Activated T-cell treated with anti-CD3 and anti-CD28 coated beads for 24 hours (primary cell): ENCODE measurements at regions not wholly inside any gene's neighbourhood (a gene's known extent, or its start where the extent isn't known, plus 50 kb on each side); places are given as distances from the start of the nearest gene placed in this dataset.
"Not testable (repeated sequence)": the region's sequence is repeated elsewhere in the genome, so short reads cannot be mapped to it uniquely, and the experiment has no call there.

Experiments used
- DNase-seq: peaks from one replicate; pipeline ENCODE4 v3.0.0-alpha.2; 2020; ENCODE audit warnings: low read depth

DNA sequence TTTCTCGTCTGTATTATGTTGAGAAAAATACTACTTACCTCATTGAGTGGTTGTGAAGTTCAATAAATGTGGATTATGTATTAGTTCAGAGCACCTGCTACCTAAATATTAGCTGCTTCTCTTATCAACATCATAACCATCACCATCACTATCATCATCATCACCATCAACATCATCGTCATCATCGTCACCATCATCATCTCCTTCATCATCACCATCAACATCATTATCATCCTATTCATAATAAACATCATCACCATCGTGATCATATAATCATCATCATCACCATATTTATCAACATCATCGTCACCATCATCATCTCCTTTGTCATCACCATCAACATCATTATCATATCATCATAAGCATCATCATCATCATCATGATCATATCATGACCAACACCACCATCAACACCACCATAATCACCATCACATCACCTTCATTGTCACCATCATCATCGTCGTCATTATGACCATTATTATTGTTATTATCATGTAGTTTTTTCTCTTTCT is 181.0 kb upstream of the ADCY2 start:
- no peak for DNase-seq

DNA sequence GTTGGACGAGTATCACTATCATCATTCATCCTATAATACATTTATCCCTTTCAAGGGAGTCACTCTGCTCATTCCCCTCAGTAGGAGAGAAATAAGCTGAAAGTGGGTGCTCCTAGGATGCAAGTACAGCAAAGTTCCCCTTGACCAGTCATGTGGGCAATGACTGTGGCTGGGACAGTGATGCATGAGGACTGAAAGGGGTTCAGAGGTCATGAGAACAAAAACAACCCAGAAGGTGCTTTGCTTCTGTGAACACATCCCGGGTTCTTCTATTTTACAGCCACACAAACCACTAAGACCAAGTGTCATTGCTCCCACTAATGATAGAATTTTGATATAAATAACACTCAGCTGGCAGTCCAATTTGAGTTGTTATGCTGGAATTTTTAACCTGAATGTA is 177.8 kb upstream of the ADCY2 start:
- no peak for DNase-seq

DNA sequence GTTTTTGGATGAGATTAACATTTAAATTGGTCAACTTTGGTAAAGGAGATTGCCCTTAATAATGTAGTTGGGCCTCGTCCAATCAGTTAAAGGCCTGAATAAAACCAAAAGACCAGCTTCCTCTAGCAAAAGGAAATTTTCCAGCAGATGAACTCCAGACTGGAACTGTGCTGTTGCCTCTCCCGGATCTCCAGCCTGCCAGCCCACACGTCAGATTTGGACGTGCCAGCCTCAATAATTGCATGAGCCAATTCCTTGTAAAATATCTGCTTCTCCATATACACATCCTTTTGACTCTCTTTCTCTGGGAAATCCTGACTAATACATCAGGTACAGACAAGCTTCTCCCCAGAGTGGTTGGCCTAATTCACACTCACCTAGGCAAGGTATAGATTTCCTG is 175.8 kb upstream of the ADCY2 start:
- DNase-seq, result no peak

DNA sequence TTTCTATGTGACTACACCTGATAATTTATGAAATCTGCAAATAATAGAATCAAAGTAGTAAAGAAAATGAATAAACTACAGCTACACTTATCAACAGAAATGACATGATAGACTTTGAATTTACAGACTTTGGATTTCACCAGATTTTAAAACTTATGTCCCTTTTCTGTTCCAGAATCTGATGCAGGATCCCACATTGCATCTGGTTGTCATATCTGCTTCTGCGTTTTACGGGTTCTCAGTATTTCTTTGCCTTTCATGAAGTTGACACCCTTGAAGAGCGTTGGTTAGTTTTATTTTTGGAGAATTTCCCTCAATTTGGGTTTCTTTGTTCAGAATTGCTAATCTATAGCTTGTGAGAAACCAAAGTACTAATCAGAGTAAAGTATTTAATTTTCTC is 174.9 kb upstream of the ADCY2 start:
- no peak for DNase-seq

DNA sequence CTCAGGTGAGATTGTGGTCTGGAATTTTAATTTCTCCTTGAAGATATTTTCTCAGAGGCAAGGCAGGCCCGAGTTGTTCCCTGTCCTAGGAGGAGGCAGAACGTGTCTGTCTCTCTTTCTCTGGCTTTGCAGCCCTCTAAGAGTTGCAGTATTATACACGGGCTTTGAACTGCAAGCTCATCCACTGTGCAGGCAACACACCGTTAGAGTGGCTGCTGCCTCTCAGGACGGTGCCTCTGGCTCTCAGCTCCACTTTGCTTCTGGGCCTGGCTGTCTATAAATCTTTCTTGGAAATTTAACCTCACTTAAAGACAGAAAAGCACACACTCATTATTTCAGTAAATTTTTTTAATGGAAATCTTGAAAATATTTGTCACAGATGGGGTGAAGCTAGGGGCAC is 170.1 kb upstream of the ADCY2 start:
- DNase-seq, result no peak

DNA sequence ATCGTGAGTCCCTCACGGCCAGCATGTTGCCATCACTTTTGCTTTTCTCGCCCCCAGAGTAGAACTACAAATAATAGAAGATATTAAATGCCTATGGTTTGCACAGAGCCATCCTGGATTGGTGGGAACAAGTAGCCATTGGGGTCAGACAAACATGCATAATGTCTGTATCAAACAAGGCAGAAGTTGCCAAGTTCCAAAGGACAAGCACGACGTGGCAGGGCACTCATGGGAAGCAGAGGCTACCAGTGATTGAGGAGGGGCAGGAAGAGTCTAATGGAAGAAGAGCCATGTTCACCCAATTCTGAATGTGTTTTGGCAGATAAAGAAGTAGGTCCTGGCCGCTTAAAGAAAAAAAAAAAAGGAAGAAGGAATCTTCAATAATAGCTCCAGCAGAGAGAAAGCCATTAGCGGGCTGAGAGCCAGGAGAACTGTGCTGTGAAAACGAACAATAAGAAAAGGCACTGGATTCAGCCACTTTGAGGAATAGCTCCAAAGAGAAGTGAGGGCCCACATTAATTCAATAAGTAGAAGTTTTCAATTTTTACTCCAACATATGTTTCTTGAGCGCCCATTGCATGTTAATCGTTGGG is 153.7 kb upstream of the ADCY2 start:
- DNase-seq, result no peak

DNA sequence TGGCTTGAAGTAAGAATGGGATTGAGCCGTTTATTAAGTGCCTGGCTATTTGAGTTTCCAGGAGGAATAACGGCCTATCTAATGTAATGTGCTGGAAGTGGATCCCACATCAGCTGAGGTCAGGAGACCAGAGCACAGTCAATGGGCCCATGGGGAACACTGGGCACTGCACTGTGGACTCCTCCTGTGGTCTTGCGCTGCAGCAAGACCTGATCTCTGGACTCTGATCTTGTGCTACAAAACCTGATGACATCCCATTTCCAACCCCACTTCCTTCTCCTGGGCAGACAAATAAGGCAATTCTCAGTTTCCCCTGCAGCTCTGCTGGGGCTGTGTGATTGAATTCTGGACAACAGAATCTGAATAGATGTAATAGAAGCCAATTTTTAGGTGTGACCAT is 151.7 kb upstream of the ADCY2 start:
- DNase-seq, result no peak

DNA sequence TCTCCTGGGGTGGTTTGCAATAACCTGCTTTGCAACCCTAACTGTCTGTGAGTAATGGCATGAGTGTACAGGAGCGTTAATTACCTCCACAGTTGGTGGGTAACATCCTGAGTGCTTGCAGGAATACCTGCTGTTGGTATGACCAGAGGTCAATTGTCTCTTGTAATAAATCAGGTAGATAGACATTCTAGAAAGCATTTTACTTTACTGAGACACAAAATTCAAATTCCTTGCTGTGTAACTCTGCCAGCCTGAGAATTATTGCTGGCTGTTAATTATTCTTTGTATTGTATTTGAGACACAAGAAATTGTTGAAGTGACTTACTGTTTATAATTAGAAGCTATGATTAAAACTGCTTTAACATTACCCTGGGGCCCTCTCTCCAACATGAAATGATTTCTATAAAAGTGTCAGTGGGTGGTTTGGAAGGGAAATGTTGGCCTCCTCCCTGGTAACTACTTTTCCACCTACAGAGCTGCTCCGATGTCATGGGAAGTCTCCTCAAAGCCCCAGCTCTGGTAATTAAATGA is 150.8 kb upstream of the ADCY2 start:
- DNase-seq, result no peak

DNA sequence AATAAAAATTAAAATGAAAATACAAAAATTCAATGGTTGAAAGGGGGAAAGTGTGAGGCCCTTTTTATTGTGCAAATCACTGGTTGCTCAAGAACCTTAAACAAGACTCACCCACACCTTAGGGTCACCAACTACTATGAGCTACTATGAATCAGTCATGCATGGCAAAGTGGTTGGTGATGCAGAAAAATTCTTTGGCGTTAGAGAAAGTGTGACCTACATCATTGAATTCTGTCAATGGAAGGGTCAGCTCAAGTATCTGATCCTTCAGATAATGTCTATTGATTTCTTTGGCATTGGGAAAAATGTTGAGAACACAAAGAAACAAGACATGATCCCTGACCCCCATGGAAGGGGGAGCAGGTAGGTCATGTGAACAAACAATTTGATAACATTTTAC is 149.7 kb upstream of the ADCY2 start:
- DNase-seq, result no peak

DNA sequence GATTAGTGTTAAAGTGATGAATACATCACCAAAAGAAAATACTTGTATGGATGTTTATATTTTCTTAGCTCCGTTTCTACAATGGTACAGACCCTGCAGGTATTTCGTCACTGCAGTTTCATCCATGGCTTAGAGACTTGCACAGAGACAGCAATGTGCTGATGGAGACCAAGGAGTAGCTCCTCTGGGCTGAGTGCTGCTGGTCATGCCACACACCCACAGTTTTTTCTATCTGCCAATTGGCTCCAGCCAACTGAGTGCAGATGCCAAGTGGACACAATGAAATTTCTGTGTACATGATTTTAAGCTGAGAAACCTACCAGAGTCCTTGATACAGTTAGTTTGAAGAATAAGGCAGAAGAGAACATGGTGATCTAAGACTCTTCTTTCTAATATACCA is 145.9 kb upstream of the ADCY2 start:
- no peak for DNase-seq

DNA sequence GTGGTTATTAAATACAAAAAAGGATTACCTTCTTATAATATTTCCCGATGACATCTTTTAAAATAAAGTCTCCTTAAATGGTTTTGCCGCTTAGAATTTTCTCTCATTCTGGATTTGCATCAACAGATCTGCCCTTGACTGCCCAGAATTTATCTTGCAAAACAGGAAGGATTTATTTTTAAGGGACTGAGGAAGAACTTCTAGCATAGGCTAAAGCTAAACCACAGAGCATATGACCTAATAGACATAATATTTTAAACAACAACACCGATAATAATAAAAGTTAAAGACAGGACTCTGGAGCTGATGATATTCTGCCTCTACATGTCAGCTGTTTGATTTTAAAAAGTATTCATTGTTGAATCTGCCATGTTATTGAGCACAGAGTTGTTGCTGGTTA is 145.3 kb upstream of the ADCY2 start:
- DNase-seq, result no peak

DNA sequence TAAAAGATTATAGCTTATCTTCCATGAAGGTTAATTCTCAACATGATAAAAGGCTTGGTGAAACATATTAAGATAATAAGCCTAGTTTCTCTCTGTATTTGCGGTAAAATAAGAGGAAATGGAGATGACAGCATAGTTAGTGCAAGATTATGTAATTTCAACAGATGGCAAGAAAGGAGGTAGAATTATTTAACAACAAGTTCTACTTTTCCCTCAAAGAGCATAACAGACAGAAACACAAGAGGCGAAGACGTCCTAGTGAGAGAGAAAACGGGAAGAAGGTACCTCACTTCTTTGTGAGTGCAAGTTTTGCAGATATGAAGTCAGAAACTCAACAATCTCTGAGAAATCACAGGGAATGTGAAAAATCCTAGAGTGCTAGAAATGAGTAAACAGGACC is 144.8 kb upstream of the ADCY2 start:
- DNase-seq, result no peak

DNA sequence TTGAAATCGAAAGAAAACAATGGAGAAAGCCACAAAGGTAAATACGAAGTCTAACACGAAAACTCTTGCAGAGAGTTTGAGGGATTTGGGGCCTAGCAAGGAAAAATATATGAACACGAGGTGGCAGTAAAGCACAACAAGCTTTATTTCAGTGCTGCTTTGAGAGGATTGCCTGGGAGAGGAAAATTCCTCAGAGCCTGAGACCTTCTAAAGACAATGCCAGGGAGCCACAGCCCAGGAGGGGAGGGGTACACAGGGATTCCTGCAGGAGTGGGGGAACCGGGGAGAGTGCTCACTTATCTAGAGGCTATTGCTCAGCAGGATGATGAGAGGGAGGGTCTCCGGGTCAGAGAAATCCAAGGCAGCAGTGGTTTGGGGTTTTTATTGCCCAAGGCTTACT is 134.9 kb upstream of the ADCY2 start:
- DNase-seq, result no peak

DNA sequence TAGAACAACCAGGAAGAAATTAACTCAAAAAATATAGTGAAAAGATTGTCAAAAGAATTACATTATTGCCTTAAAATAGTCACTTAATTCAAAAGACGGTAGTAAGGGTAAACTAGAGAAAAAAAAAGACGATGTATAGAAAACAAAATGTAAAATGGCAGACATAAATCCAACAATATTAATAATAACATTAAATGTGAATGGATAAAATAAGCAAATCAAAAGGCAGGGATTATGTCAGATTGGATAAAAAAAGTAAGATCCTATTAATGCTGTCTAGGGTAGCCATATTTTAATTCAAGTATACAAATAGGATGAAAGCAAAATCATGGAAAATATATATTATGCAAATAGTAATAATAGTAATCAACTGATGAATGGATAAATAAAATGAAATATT is 134.0 kb upstream of the ADCY2 start:
- DNase-seq, result no peak

DNA sequence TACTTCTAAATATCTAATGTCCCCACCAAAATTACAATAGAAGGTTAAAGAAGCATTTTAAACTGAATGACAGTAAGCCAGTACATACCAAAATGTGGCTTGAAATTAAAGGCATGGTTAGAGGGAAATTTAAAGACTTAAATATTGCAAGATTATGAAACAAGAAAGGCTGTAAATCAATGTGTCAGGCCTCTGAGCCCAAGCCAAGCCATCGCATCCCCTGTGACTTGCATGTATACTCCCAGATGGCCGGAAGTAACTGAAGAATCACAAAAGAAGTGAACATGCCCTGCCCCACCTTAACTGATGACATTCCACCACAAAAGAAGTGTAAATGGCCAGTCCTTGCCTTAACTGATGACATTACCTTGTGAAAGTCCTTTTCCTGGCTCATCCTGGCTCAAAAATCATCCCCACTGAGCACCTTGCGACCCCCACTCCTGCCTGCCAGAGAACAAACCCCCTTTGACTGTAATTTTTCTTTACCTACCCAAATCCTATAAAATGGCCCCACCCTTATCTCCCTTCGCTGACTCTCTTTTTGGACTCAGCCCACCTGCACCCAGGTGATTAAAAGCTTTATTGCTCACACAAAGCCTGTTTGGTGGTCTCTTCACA is 132.4 kb upstream of the ADCY2 start:
- DNase-seq, result not testable (repeated sequence)

DNA sequence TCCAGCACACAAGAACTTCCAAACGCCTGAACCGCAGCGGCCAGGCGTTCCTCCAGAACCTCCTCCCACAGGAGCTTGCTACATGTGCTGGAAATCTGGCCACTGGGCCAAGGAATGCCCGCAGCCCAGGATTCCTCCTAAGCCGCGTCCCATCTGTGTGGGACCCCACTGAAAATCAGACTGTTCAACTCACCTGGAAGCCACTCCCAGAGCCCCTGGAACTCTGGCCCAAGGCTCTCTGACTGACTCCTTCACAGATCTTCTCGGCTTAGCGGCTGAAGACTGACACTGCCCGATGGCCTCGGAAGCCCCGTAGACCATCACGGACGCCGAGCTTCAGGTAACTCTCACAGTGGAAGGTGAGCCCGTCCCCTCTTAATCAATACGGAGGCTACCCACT is 130.2 kb upstream of the ADCY2 start:
- not testable (repeated sequence) for DNase-seq

DNA sequence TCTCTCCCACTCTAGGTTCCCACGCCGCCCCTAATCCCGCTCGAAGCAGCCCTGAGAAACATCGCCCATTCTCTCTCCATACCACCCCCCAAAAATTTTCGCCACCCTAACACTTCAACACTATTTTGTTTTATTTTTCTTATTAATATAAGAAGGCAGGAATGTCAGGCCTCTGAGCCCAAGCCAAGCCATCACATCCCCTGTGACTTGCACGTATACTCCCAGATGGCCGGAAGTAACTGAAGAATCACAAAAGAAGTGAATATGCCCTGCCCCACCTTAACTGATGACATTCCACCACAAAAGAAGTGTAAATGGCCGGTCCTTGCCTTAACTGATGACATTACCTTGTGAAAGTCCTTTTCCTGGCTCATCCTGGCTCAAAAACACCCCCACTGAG is 127.2 kb upstream of the ADCY2 start:
- DNase-seq, result not testable (repeated sequence)

DNA sequence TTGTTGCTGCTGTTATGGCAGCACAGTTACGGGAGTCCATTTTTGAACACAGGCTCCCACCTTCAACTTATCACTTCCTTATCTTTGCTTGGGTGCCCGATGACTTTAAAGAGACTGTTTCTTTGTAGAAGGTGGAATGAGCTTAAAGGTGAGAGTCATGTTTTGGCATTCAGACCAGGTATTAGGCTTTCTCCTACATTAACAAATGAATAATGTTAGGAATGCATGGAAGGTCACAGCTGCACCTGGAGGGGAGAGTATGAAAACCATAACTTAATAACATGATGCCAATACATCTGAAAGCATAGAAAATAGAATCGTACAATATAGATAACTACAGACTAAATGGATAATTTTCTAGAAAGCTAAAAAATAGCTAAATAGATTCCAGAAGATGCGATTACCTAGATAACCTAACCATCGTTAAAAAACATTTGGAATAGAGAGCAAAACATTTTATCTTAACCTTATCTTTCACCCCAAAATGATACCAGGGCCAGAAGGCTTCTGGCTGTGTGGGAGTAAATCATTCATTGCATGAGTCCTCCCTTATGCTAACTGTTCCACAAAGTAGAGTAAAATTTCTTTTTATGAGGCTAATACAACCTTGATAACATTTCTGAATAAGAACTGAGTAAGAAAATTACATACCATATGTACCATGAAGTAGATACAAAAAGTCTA is 126.2 kb upstream of the ADCY2 start:
- no peak for DNase-seq

DNA sequence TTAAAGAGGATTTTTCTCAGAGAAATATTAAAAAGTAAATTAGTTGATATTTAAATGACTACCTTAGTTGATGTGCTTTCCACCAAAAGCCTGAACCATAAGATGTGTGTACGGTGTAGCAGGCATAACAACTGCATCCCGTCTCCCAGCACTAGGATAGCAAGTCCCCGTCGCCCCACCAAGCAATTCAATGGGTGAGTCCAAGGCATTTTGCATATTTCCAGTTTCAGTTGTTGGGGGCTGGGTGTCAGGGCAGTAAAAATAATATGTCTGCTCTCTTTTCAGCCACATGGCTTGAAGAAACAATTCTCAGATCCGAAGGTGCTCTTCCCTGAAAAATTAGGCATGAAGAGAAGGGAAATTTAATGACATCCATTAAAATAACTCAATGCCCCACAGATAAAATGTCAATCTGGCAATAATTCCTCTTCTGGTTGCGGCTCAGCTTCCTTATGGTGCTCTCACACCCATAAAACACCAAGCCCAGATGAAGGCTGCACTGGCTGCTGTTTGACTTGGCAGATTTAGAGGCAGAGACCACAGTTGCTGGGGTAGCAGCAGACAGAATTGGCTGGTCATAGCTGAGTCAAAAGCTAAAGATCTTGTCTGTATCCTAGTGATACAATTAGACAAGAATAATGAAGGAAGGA is 124.4 kb upstream of the ADCY2 start:
- DNase-seq, result no peak

DNA sequence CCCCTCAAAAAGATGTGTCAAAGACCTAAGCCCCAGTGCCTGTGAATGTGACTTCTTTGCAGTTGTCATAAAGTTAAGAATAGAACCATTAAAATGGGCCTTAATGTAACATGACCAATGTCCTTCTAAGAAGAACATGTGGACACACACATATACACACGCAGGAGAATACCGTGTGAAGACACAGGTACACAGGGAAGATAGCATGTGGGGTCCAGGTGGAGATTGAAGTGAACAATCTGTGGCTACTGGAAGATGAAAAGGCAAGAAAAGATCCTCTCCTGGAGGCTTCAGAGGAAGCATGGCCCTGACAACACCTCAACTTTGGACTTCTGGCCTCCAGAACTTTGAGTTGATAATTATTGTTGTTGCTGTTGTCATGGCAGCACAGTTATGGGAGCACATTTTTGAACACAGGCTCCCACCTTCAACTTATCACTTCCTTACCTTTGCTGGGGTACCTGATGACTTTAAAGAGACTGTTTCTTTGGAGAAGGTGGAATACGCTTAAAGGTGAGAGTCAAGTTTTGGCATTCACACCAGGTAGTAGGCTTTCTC is 123.5 kb upstream of the ADCY2 start:
- no peak for DNase-seq

DNA sequence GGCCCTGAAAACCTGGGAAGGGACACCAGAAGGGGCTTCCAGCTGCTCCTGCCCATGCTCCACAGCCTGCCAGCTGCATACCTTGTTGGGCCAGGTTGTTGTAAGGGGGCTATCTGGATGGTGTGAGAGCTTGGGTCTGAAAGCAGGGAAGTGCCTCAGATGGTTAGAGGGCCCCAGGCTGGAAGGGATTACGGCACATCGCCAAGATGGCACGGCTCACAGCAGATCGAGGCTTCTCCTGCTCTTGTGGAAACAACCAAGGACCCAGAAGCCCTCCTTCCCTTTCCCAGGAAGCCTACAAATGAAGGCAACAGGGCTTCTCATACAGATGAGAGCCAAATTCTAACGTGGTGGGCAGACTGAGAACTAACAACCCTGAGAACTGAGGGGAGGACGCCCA is 121.7 kb upstream of the ADCY2 start:
- DNase-seq, result no peak

DNA sequence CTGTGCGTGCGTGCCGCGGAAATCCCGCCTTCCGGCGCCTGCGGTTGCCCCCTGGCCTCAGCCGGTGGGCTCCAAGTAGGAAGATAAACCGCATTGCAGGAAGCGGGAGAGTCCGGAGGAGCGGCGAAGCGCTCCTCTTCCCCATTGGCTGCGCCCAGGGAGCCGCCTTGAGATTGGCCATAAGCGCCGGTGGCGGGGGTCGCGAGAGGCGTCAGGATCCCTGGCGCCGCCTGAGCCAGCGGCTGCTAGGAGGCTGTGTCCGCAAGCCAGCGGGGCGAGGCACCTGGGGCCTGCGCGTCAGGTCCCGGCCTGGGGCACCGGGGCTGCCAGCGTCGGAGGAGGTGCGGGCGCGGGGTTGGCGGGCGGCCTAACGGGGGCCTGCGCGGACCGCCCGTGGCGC is 106.3 kb upstream of the ADCY2 start:
- DNase-seq, result not testable (repeated sequence)

DNA sequence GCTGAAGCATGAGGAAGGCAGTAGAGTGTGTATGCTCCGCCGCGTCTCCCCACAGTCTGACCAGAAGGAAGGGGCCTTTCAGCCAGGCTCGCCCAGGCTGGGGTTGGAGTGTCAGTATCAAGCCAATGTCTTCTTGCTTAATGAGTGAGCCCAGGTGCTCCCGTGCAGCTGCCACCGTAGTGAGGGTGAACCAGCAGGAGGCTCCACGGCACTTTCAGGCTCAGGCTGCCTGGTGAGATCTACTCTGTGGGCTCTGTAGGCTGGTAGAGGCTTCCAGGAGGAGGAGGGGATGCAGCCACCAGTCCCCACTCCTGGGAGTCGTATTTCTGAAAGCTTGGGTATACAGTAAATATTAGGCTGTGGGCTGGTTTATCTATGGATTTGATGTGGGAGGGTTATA is 98.1 kb upstream of the ADCY2 start:
- DNase-seq, result not testable (repeated sequence)
